Chondrocyte (in vitro differentiated cells): ENCODE measurements at regions not wholly inside any gene's neighbourhood (a gene's known extent, or its start where the extent isn't known, plus 50 kb on each side); places are given as distances from the start of the nearest gene placed in this dataset.

Experiments
- DNase-seq: peaks from one replicate; pipeline ENCODE4 v3.0.0; 2021; ENCODE audit warnings: mixed read lengths, low spot score
- H3K27ac Mint-ChIP-seq: one replicate; pipeline ENCODE4 v1.8.0; 2021; ENCODE audit warnings: mild to moderate bottlenecking, moderate library complexity, mixed read lengths; ENCODE audit not compliant: unreplicated experiment
- H3K27me3 Mint-ChIP-seq: 2 replicates; pipeline ENCODE4 v1.8.0; 2021; ENCODE audit warnings: low read depth, mixed read lengths
- H3K36me3 Mint-ChIP-seq: 2 replicates; pipeline ENCODE4 v1.8.0; 2021; ENCODE audit warnings: low read depth, mixed read lengths
- H3K4me1 Mint-ChIP-seq: 2 replicates; pipeline ENCODE4 v1.8.0; 2021; ENCODE audit warnings: low read depth, mild to moderate bottlenecking, mixed read lengths
- H3K4me3 Mint-ChIP-seq: one replicate; pipeline ENCODE4 v1.8.0; 2021; ENCODE audit warnings: mild to moderate bottlenecking, moderate library complexity, mixed read lengths; ENCODE audit not compliant: unreplicated experiment
- H3K9me3 Mint-ChIP-seq: 2 replicates; pipeline ENCODE4 v1.8.0; 2021; ENCODE audit warnings: low read depth, mixed read lengths
- CTCF ChIP-seq: fragments of 200-600 bp; sonication (generic); IDR thresholded peaks from 2 replicates; pipeline ENCODE4 v1.5.0; 2021; ENCODE audit warnings: antibody characterized with exemption, mild to moderate bottlenecking, moderate library complexity

GRCh38 chr5:128637031-128637430 lies 99.0 kb upstream of the FBN2 start:
- DNase-seq, result no peak
- Mint-ChIP-seq H3K36me3 (no peaks in the 10 kb centered on the region), H3K9me3 (no peaks in the 10 kb centered on the region), H3K4me1 (peaks cover 18% of the 10 kb centered on the region), H3K27ac (peak overlapping the region; percentile 71), H3K27me3 (no peaks in the 10 kb centered on the region), H3K4me3 (no peak overlapping the region)
- TF ChIP-seq CTCF, result peak; percentile 55

GRCh38 chr5:128641861-128642260 lies 103.8 kb upstream of the FBN2 start:
- peaks cover 38% of the 10 kb centered on the region for H3K4me1 Mint-ChIP-seq
- no peak for DNase-seq
- H3K9me3 Mint-ChIP-seq, result no peaks in the 10 kb centered on the region
- H3K4me3 Mint-ChIP-seq, result no peak overlapping the region
- no peak for TF ChIP-seq CTCF
- H3K27me3 Mint-ChIP-seq, result no peaks in the 10 kb centered on the region
- H3K36me3 Mint-ChIP-seq, result no peaks in the 10 kb centered on the region
- H3K27ac Mint-ChIP-seq, result no peak overlapping the region

- no peaks in the 10 kb centered on the region for H3K27me3 Mint-ChIP-seq
- no peak for DNase-seq
- no peaks in the 10 kb centered on the region for H3K36me3 Mint-ChIP-seq
- peaks cover 46% of the 10 kb centered on the region for H3K4me1 Mint-ChIP-seq
- peak overlapping the region; percentile 64 for H3K4me3 Mint-ChIP-seq
- TF ChIP-seq CTCF, result no peak
- no peaks in the 10 kb centered on the region for H3K9me3 Mint-ChIP-seq
- H3K27ac Mint-ChIP-seq, result peak overlapping the region; percentile 88
These were observed 106.8 kb upstream of the FBN2 start for GRCh38 chr5:128644863-128645262.

GRCh38 chr5:128645581-128645980 lies 107.5 kb upstream of the FBN2 start:
- Mint-ChIP-seq H3K4me1 (peaks cover 46% of the 10 kb centered on the region), H3K27ac (no peak overlapping the region), H3K9me3 (peaks cover 4% of the 10 kb centered on the region), H3K27me3 (no peaks in the 10 kb centered on the region), H3K4me3 (no peak overlapping the region), H3K36me3 (no peaks in the 10 kb centered on the region)
- no peak for DNase-seq
- no peak for TF ChIP-seq CTCF

- H3K4me1 Mint-ChIP-seq, result peaks cover 46% of the 10 kb centered on the region
These were observed 108.1 kb upstream of the FBN2 start for GRCh38 chr5:128646176-128646575.

More at GRCh38 chr5:128646176-128646575, 108.1 kb upstream of the FBN2 start:
- peaks cover 8% of the 10 kb centered on the region for H3K9me3 Mint-ChIP-seq
- DNase-seq, result no peak
- H3K27ac Mint-ChIP-seq, result no peak overlapping the region
- no peaks in the 10 kb centered on the region for H3K27me3 Mint-ChIP-seq
- TF ChIP-seq CTCF, result no peak
- H3K4me3 Mint-ChIP-seq, result no peak overlapping the region
- H3K36me3 Mint-ChIP-seq, result no peaks in the 10 kb centered on the region
